AG09309 (cell line): ENCODE measurements at regions not wholly inside any gene's neighbourhood (a gene's known extent, or its start where the extent isn't known, plus 50 kb on each side); places are given as distances from the start of the nearest gene placed in this dataset.

Source experiments
- DNase-seq: peaks from one replicate; pipeline ENCODE4 v3.0.0-alpha.2; 2010; ENCODE audit warnings: low read depth
- H3K4me3 ChIP-seq: 2 replicates; pipeline ENCODE4 v1.5.1; 2011; ENCODE audit warnings: mild to moderate bottlenecking, low read depth, low read length, moderate library complexity; ENCODE audit not compliant: control insufficient read depth
- CTCF ChIP-seq: IDR thresholded peaks from 2 replicates; pipeline ENCODE4 v1.5.1; 2011; ENCODE audit warnings: mild to moderate bottlenecking, low read depth, low read length, inconsistent platforms; ENCODE audit not compliant: insufficient read depth, control insufficient read depth; ENCODE audit errors: missing control alignments

- no peak for DNase-seq
- H3K4me3 ChIP-seq, result no peak overlapping the region
- no peak for TF ChIP-seq CTCF
Observed at GRCh38 chr12:92601176-92601575, 101.6 kb upstream of the PLEKHG7 start.

- TF ChIP-seq CTCF, result no peak
- no peak for DNase-seq
- H3K4me3 ChIP-seq, result no peak overlapping the region
Observed at GRCh38 chr12:92600052-92600451, 102.7 kb upstream of the PLEKHG7 start.

GRCh38 chr12:92597997-92598396 is 104.8 kb upstream of the PLEKHG7 start:
- no peak for DNase-seq
- H3K4me3 ChIP-seq, result no peak overlapping the region

GRCh38 chr12:92597118-92597517 is 105.7 kb upstream of the PLEKHG7 start:
- no peak overlapping the region for H3K4me3 ChIP-seq
- DNase-seq, result no peak
- no peak for TF ChIP-seq CTCF

More at GRCh38 chr12:92597997-92598396, 104.8 kb upstream of the PLEKHG7 start:
- no peak for TF ChIP-seq CTCF

GRCh38 chr12:92596383-92596782 is 106.4 kb upstream of the PLEKHG7 start:
- no peak for DNase-seq
- TF ChIP-seq CTCF, result no peak

GRCh38 chr12:92595663-92596062 is 107.1 kb upstream of the PLEKHG7 start:
- TF ChIP-seq CTCF, result no peak
- no peak for DNase-seq
- H3K4me3 ChIP-seq, result no peak overlapping the region

More at GRCh38 chr12:92596383-92596782, 106.4 kb upstream of the PLEKHG7 start:
- no peak overlapping the region for H3K4me3 ChIP-seq
